IPS DF 4.7 (cell line): ENCODE measurements at regions not wholly inside any gene's neighbourhood (a gene's known extent, or its start where the extent isn't known, plus 50 kb on each side); places are given as distances from the start of the nearest gene placed in this dataset.

Experiments used
- DNase-seq: peaks from one replicate; pipeline ENCODE4 v3.0.0-alpha.2; 2013; ENCODE audit warnings: low spot score; ENCODE audit errors: extremely low read depth

GRCh38 chr5:76030343-76030742 lies 52.8 kb upstream of the SV2C start:
- no peak for DNase-seq

GRCh38 chr5:76029739-76030138 lies 53.4 kb upstream of the SV2C start:
- DNase-seq: no peak

- no peak for DNase-seq
Observed at GRCh38 chr5:76025790-76026189, 57.4 kb upstream of the SV2C start.

GRCh38 chr5:76025069-76025468 lies 58.1 kb upstream of the SV2C start:
- no peak for DNase-seq

- DNase-seq: no peak
Observed at GRCh38 chr5:76022611-76023010, 60.6 kb upstream of the SV2C start.

GRCh38 chr5:76021936-76022584 lies 61.1 kb upstream of the SV2C start:
- no peak for DNase-seq

GRCh38 chr5:76016258-76016657 lies 66.9 kb upstream of the SV2C start:
- no peak for DNase-seq

- DNase-seq: no peak
Observed at GRCh38 chr5:76014005-76014404, 69.2 kb upstream of the SV2C start.

- DNase-seq: no peak
Observed at GRCh38 chr5:76007904-76008303, 75.3 kb upstream of the SV2C start.

GRCh38 chr5:76000582-76000981 lies 82.6 kb upstream of the SV2C start:
- no peak for DNase-seq

- DNase-seq: no peak
Observed at GRCh38 chr5:75993643-75994520, 89.3 kb upstream of the SV2C start.

- no peak for DNase-seq
Observed at GRCh38 chr5:75993183-75993582, 90.0 kb upstream of the SV2C start.

- DNase-seq: no peak
Observed at GRCh38 chr5:75992753-75993152, 90.4 kb upstream of the SV2C start.

GRCh38 chr5:75985077-75985476 lies 98.1 kb upstream of the SV2C start:
- no peak for DNase-seq

GRCh38 chr5:75975496-75975895 lies 107.7 kb upstream of the SV2C start:
- DNase-seq: no peak

GRCh38 chr5:75965292-75965691 lies 117.9 kb upstream of the SV2C start:
- no peak for DNase-seq

GRCh38 chr5:75964008-75964407 lies 119.2 kb upstream of the SV2C start:
- no peak for DNase-seq

- DNase-seq: no peak
Observed at GRCh38 chr5:75963554-75963953, 119.6 kb upstream of the SV2C start.

GRCh38 chr5:75961818-75962217 lies 121.4 kb upstream of the SV2C start:
- DNase-seq: no peak

GRCh38 chr5:75960129-75960528 lies 123.1 kb upstream of the SV2C start:
- DNase-seq: no peak

GRCh38 chr5:75952963-75953362 lies 130.2 kb upstream of the SV2C start:
- DNase-seq: no peak

- DNase-seq: no peak
Observed at GRCh38 chr5:75952291-75952690, 130.9 kb upstream of the SV2C start.

- DNase-seq: no peak
Observed at GRCh38 chr5:75951716-75952115, 131.5 kb upstream of the SV2C start.
